ENCODE measurements at regions not wholly inside any gene's neighbourhood (a gene's known extent, or its start where the extent isn't known, plus 50 kb on each side); places are given as distances from the start of the nearest gene placed in this dataset.

- no peak for DNase-seq (ENCODE audit: low read depth in 4 of 4, low spot score in 1 of 4)
These were observed 555.9 kb downstream of the MIAT start for GRCh38 chr22:27213294-27213693.

GRCh38 chr22:27213766-27214581, 556.6 kb downstream of the MIAT start:
- DNase-seq (ENCODE audit: low read depth in 4 of 4, low spot score in 1 of 4) = no peak

GRCh38 chr22:27214691-27215090, 557.3 kb downstream of the MIAT start:
- DNase-seq (ENCODE audit: low read depth in 4 of 4, low spot score in 1 of 4) = no peak

GRCh38 chr22:27215871-27216270, 558.5 kb downstream of the MIAT start:
- no peak for DNase-seq (ENCODE audit: low read depth in 4 of 4, low spot score in 1 of 4)

- DNase-seq (ENCODE audit: low read depth in 4 of 4, low spot score in 1 of 4) = no peak
These were observed 559.1 kb downstream of the MIAT start for GRCh38 chr22:27216444-27216843.

GRCh38 chr22:27217154-27217553, 559.8 kb downstream of the MIAT start:
- no peak for DNase-seq (ENCODE audit: low read depth in 4 of 4, low spot score in 1 of 4)

- DNase-seq (ENCODE audit: low read depth in 4 of 4, low spot score in 1 of 4) = no peak
These were observed 560.9 kb downstream of the MIAT start for GRCh38 chr22:27218012-27218920.

GRCh38 chr22:27219036-27219435, 561.6 kb downstream of the MIAT start:
- DNase-seq (ENCODE audit: low read depth in 4 of 4, low spot score in 1 of 4) = no peak

GRCh38 chr22:27220339-27220738, 563.0 kb downstream of the MIAT start:
- DNase-seq (ENCODE audit: low read depth in 4 of 4, low spot score in 1 of 4) = no peak

GRCh38 chr22:27222178-27222577, 564.8 kb downstream of the MIAT start:
- no peak for DNase-seq (ENCODE audit: low read depth in 4 of 4, low spot score in 1 of 4)

GRCh38 chr22:27223317-27224177, 566.2 kb downstream of the MIAT start:
- DNase-seq (ENCODE audit: low read depth in 4 of 4, low spot score in 1 of 4) = no peak

- no peak for DNase-seq (ENCODE audit: low read depth in 4 of 4, low spot score in 1 of 4)
These were observed 567.3 kb downstream of the MIAT start for GRCh38 chr22:27224485-27225374.

GRCh38 chr22:27226666-27227065, 569.3 kb downstream of the MIAT start:
- no peak for DNase-seq (ENCODE audit: low read depth in 4 of 4, low spot score in 1 of 4)

- DNase-seq (ENCODE audit: low read depth in 4 of 4, low spot score in 1 of 4) = no peak
These were observed 571.4 kb downstream of the MIAT start for GRCh38 chr22:27228771-27229170.

- DNase-seq (ENCODE audit: low read depth in 4 of 4, low spot score in 1 of 4) = no peak
These were observed 571.4 kb downstream of the MN1 start for GRCh38 chr22:27230189-27230588.

GRCh38 chr22:27231266-27231665, 570.3 kb downstream of the MN1 start:
- no peak for DNase-seq (ENCODE audit: low read depth in 4 of 4, low spot score in 1 of 4)

- no peak for DNase-seq (ENCODE audit: low read depth in 4 of 4, low spot score in 1 of 4)
These were observed 569.5 kb downstream of the MN1 start for GRCh38 chr22:27232077-27232476.

- DNase-seq (ENCODE audit: low read depth in 4 of 4, low spot score in 1 of 4) = no peak
These were observed 564.3 kb downstream of the MN1 start for GRCh38 chr22:27237080-27237741.

- DNase-seq (ENCODE audit: low read depth in 4 of 4, low spot score in 1 of 4) = no peak
These were observed 562.5 kb downstream of the MN1 start for GRCh38 chr22:27238935-27239510.

Data from stimulated activated CD4-positive, alpha-beta T cell treated with anti-CD3 and anti-CD28 coated beads, Interleukin-1b, Interleukin-23, amount 100 ng/mL, for 24 hours (primary cell).